Endodermal cell (in vitro differentiated cells): ENCODE measurements at regions not wholly inside any gene's neighbourhood (a gene's known extent, or its start where the extent isn't known, plus 50 kb on each side); places are given as distances from the start of the nearest gene placed in this dataset.

ENCODE experiments used
- DNase-seq: peaks from one replicate; pipeline ENCODE4 v3.0.0-alpha.2; 2017
- H3K27ac ChIP-seq: 2 replicates; pipeline ENCODE4 v1.5.1; 2013; ENCODE audit warnings: mild to moderate bottlenecking, low read depth, low read length, moderate library complexity
- H3K27me3 ChIP-seq: 2 replicates; pipeline ENCODE4 v1.6.1; 2013; ENCODE audit warnings: mild to moderate bottlenecking, low read length, moderate library complexity; ENCODE audit not compliant: insufficient read depth, control insufficient read depth, poor library complexity, severe bottlenecking
- H3K36me3 ChIP-seq: 2 replicates; pipeline ENCODE4 v1.7.0; 2013; ENCODE audit warnings: mild to moderate bottlenecking, low read length, moderate library complexity; ENCODE audit not compliant: control insufficient read depth, insufficient read depth
- H3K4me1 ChIP-seq: one replicate; pipeline ENCODE4 v1.7.0; 2013; ENCODE audit warnings: low read length; ENCODE audit not compliant: control insufficient read depth, insufficient read depth
- H3K4me3 ChIP-seq: 2 replicates; pipeline ENCODE4 v1.5.1; 2013; ENCODE audit warnings: mild to moderate bottlenecking, low read length, moderate library complexity
- H3K9ac ChIP-seq: 2 replicates; pipeline ENCODE4 v1.6.1; 2013; ENCODE audit warnings: mild to moderate bottlenecking, low read length, moderate library complexity; ENCODE audit not compliant: poor library complexity, severe bottlenecking; ENCODE audit errors: extremely low read depth
- H3K9me3 ChIP-seq: 2 replicates; pipeline ENCODE4 v1.6.1; 2013; ENCODE audit warnings: mild to moderate bottlenecking, low read length, moderate library complexity; ENCODE audit not compliant: control insufficient read depth
- H3K27ac Mint-ChIP-seq: 2 replicates; pipeline ENCODE4 v1.8.0; 2020; ENCODE audit warnings: mixed read lengths
- H3K27me3 Mint-ChIP-seq: 2 replicates; pipeline ENCODE4 v1.8.0; 2021; ENCODE audit warnings: mild to moderate bottlenecking, mixed read lengths; ENCODE audit not compliant: insufficient read depth
- H3K36me3 Mint-ChIP-seq: 2 replicates; pipeline ENCODE4 v1.8.0; 2020; ENCODE audit warnings: low read depth, mixed read lengths
- H3K4me1 Mint-ChIP-seq: 2 replicates; pipeline ENCODE4 v1.8.0; 2020; ENCODE audit warnings: mixed read lengths
- H3K4me3 Mint-ChIP-seq: 2 replicates; pipeline ENCODE4 v1.8.0; 2020; ENCODE audit warnings: mild to moderate bottlenecking, moderate library complexity, mixed read lengths
- H3K9me3 Mint-ChIP-seq: 2 replicates; pipeline ENCODE4 v1.8.0; 2020; ENCODE audit warnings: mild to moderate bottlenecking, mixed read lengths
- WGBS, 2 experiments: methylation state at CpG; one replicate each; pipeline versions ENCODE4 v1.1.5 to v1.1.7; 2013; ENCODE audit warnings: missing lambda C conversion rate in 2 of 2, mixed read lengths in 1 of 2; ENCODE audit not compliant: insufficient coverage in 1 of 2, insufficient read length in 1 of 2; 5-methylcytosine and 5-hydroxymethylcytosine counted together
- TF ChIP-seq, protein P1 (sequence below): fragments of 200-600 bp; sonication (generic); conservative IDR thresholded peaks from 2 replicates; pipeline ENCODE4 v1.5.0; 2021; ENCODE audit warnings: antibody characterized with exemption, mild to moderate bottlenecking

GRCh38 chr10:44818041-44818649 lies 93.0 kb upstream of the TMEM72 start:
- H3K4me1 ChIP-seq, result peaks cover 7% of the 10 kb centered on the region
- no peaks in the 10 kb centered on the region for H3K9me3 Mint-ChIP-seq
- H3K4me3 Mint-ChIP-seq, result no peak overlapping the region
- H3K36me3 Mint-ChIP-seq, result no peaks in the 10 kb centered on the region
- no peak overlapping the region for H3K27ac ChIP-seq
- no peak for DNase-seq
- H3K9ac ChIP-seq, result no peak overlapping the region
- H3K27me3 ChIP-seq, result no peaks in the 10 kb centered on the region
- no peaks in the 10 kb centered on the region for H3K36me3 ChIP-seq
- no peaks in the 10 kb centered on the region for H3K9me3 ChIP-seq
- H3K4me1 Mint-ChIP-seq, result peaks cover 13% of the 10 kb centered on the region
- no peak overlapping the region for H3K4me3 ChIP-seq
- 96 to 100% methylated on average over 2 to 6 of the region's 6 CpGs for WGBS, 2 experiments
- H3K27me3 Mint-ChIP-seq, result no peaks in the 10 kb centered on the region
- TF ChIP-seq, protein P1, sequence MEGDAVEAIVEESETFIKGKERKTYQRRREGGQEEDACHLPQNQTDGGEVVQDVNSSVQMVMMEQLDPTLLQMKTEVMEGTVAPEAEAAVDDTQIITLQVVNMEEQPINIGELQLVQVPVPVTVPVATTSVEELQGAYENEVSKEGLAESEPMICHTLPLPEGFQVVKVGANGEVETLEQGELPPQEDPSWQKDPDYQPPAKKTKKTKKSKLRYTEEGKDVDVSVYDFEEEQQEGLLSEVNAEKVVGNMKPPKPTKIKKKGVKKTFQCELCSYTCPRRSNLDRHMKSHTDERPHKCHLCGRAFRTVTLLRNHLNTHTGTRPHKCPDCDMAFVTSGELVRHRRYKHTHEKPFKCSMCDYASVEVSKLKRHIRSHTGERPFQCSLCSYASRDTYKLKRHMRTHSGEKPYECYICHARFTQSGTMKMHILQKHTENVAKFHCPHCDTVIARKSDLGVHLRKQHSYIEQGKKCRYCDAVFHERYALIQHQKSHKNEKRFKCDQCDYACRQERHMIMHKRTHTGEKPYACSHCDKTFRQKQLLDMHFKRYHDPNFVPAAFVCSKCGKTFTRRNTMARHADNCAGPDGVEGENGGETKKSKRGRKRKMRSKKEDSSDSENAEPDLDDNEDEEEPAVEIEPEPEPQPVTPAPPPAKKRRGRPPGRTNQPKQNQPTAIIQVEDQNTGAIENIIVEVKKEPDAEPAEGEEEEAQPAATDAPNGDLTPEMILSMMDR, result no peak
- H3K27ac Mint-ChIP-seq, result no peak overlapping the region

GRCh38 chr10:44818701-44819127 lies 92.4 kb upstream of the TMEM72 start:
- H3K9ac ChIP-seq, result no peak overlapping the region
- peak overlapping the region; percentile 32 for H3K27ac Mint-ChIP-seq
- TF ChIP-seq, protein P1, result no peak
- H3K4me3 ChIP-seq, result no peak overlapping the region
- H3K27me3 ChIP-seq, result no peaks in the 10 kb centered on the region
- peaks cover 7% of the 10 kb centered on the region for H3K4me1 ChIP-seq
- H3K36me3 ChIP-seq, result no peaks in the 10 kb centered on the region
- H3K36me3 Mint-ChIP-seq, result no peaks in the 10 kb centered on the region
- peaks cover 13% of the 10 kb centered on the region for H3K4me1 Mint-ChIP-seq
- peak; percentile 79 for DNase-seq
- no peak overlapping the region for H3K27ac ChIP-seq
- no peaks in the 10 kb centered on the region for H3K27me3 Mint-ChIP-seq
- 72 to 79% methylated on average over 3 to 5 of the region's 5 CpGs for WGBS, 2 experiments
- no peak overlapping the region for H3K4me3 Mint-ChIP-seq
- no peaks in the 10 kb centered on the region for H3K9me3 ChIP-seq
- H3K9me3 Mint-ChIP-seq, result no peaks in the 10 kb centered on the region

DNA sequence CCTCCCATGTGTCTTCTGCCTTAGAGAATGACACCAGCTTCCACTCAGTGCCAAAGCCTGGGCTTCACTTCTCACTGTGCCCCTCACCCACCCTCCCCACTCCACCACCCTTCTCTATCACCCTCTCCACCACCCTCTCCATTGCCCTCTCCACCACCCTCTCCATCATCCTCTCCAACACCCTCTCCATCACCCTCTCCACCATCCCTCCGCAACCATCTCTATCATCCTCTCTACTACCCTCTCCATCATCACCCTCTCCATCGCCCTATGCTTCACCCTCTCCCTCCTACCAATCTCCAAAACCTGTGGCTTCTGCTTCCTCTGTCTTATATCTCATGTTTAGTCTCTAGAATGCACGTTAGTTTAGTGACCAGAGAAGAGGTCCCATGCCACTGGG lies 91.0 kb upstream of the TMEM72 start:
- no peaks in the 10 kb centered on the region for H3K9me3 ChIP-seq
- Mint-ChIP-seq H3K9me3 (no peaks in the 10 kb centered on the region), H3K27me3 (no peaks in the 10 kb centered on the region), H3K4me3 (no peak overlapping the region), H3K4me1 (peaks cover 15% of the 10 kb centered on the region), H3K36me3 (no peaks in the 10 kb centered on the region), H3K27ac (no peak overlapping the region)
- TF ChIP-seq, protein P1, result no peak
- 93 to 95% methylated on average over 3 of the region's 3 CpGs for WGBS, 2 experiments
- no peak for DNase-seq
- no peaks in the 10 kb centered on the region for H3K36me3 ChIP-seq
- H3K9ac ChIP-seq, result no peak overlapping the region
- peaks cover 7% of the 10 kb centered on the region for H3K4me1 ChIP-seq
- H3K27ac ChIP-seq, result no peak overlapping the region
- H3K27me3 ChIP-seq, result no peaks in the 10 kb centered on the region
- no peak overlapping the region for H3K4me3 ChIP-seq
